Pancreas (tissue), 10 donors: ENCODE measurements at regions not wholly inside any gene's neighbourhood (a gene's known extent, or its start where the extent isn't known, plus 50 kb on each side); places are given as distances from the start of the nearest gene placed in this dataset.

Experiments used
- ATAC-seq, 4 donors: fragments of 200-7000 bp; cut with Tn5 transposase; one replicate each; pipeline versions ENCODE4 v1.8.0 to v1.9.1; 2020; ENCODE audit warnings: mild to moderate bottlenecking in 4 of 4, moderate library complexity in 4 of 4
- DNase-seq, 6 donors: peaks; one replicate each; pipeline ENCODE4 v3.0.0-alpha.2; 2020
- FAIRE-seq: peaks from 2 replicates; lab custom pipeline; 2012; peaks lifted over from hg19 to GRCh38; lab: Jason Lieb, UNC
- H3K27ac ChIP-seq, 4 donors: fragments of 200-600 bp; sonication (generic); 1 replicate in 3 of 4; 2 replicates in 1 of 4; pipeline versions ENCODE4 v1.5.0 to v1.8.0; 2020
- H3K27me3 ChIP-seq, 4 donors: fragments of 200-600 bp; one replicate each; pipeline ENCODE4 v1.8.0; 2021
- H3K36me3 ChIP-seq, 3 donors: fragments of 200-600 bp; sonication (generic) in 1 of 3; one replicate each; pipeline versions ENCODE4 v1.5.0 to v1.8.0; 2020 to 2021
- H3K4me1 ChIP-seq, 3 donors: fragments of 200-600 bp; one replicate each; pipeline ENCODE4 v1.8.0; 2021
- H3K4me3 ChIP-seq, 4 donors: fragments of 200-600 bp; sonication (generic) in 2 of 4; one replicate each; pipeline versions ENCODE4 v1.5.0 to v1.8.0; 2020 to 2021
- H3K9me3 ChIP-seq, 4 donors: fragments of 200-600 bp; one replicate each; pipeline ENCODE4 v1.8.0; 2021
- CTCF ChIP-seq, 4 donors: fragments of 200-600 bp; sonication (generic) in 3 of 4; IDR thresholded peaks; one replicate each; pipeline versions ENCODE4 v1.5.0 to v1.8.0; 2021; ENCODE audit warnings: antibody characterized with exemption in 4 of 4
- WGBS, 2 donors: extraction: QIAGEN DNeasy Blood & Tissue Kit; methylation state at CpG; one replicate each; pipeline ENCODE4 v1.1.7; 2013; 5-methylcytosine and 5-hydroxymethylcytosine counted together
- intact Hi-C, 3 donors: fragments of 100-400 bp; cut with DNase I; formaldehyde crosslinking; loops; one replicate each; pipeline versions ENCODE4 v1.11.1 to v1.14.2; 2022
- donor health status: healthy with polysubstance abuse.
- donor health status: DM: no; HTN: no; CAD: no; lungs with moderate emphysema.
- donor health status: DM: no; HTN: no; CAD: no.
- donor health status: control.
- donor health status: control.
- donor health status: Bipolar disorder and iron deficiency.
- donor health status: DM: yes; HTN: yes; CAD: no.
- donor health status: DM: no; HTN: no; CAD: no.
- donor health status: DM: no; HTN: no; CAD: no.
- donor health status: DM: yes; HTN: yes; CAD: no.

- no peak overlapping the region for H3K27ac ChIP-seq
- DNase-seq (no peak), ATAC-seq (no peak), FAIRE-seq (no peak)
- H3K9me3 ChIP-seq = no peaks in the 10 kb centered on the region
- no peaks in the 10 kb centered on the region for H3K4me1 ChIP-seq
- intact Hi-C loops = no loop called here
- H3K27me3 ChIP-seq = no peaks in the 10 kb centered on the region
- no peaks in the 10 kb centered on the region for H3K36me3 ChIP-seq
- no peak for TF ChIP-seq CTCF (IDR thresholded peaks at IDR 0.05)
- 82% methylated on average over 4 of the region's 4 CpGs for WGBS, 2 donors
- no peak overlapping the region for H3K4me3 ChIP-seq
Observed at GRCh38 chr1:239772446-239772845, 319.2 kb upstream of the FMN2 start.

- Histone ChIP-seq H3K4me1 (no peaks in the 10 kb centered on the region), H3K27me3 (no peaks in the 10 kb centered on the region), H3K27ac (no peak overlapping the region), H3K9me3 (no peaks in the 10 kb centered on the region), H3K36me3 (no peaks in the 10 kb centered on the region), H3K4me3 (no peak overlapping the region)
- TF ChIP-seq CTCF (IDR thresholded peaks at IDR 0.05) = no peak
- 92 to 94% methylated on average over 6 of the region's 6 CpGs for WGBS, 2 donors
- DNase-seq (no peak), FAIRE-seq (no peak), ATAC-seq (no peak)
- intact Hi-C loops = no loop called here
Observed at GRCh38 chr1:239775466-239775865, 316.2 kb upstream of the FMN2 start.

GRCh38 chr1:239778208-239778813, 313.4 kb upstream of the FMN2 start:
- DNase-seq = no peak
- 70 to 76% methylated on average over 6 of the region's 6 CpGs for WGBS, 2 donors
- no peak for FAIRE-seq

DNA sequence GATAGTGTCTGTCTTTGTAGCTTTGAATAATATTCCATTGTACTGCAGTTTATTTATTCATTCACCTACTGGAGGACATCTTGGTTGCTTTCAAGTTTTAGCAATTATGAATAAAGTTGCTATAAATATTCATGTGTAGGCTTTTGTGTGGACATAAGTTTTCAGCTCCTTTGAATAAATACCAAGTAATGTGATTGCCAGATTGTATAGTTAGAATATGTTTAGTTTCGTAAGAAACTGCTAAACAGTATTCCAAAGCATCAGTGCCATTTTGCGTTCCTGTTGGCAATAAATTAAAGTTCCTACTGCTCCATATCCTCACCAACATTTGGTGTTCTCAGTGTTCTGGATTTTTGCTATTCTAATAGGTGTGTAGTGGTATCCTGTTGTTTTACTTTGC, 311.7 kb upstream of the FMN2 start:
- 97 to 99% methylated on average over 2 of the region's 2 CpGs for WGBS, 2 donors
- H3K27ac ChIP-seq = no peak overlapping the region
- no peaks in the 10 kb centered on the region for H3K36me3 ChIP-seq
- ATAC-seq (no peak), DNase-seq (no peak), FAIRE-seq (no peak)
- TF ChIP-seq CTCF (IDR thresholded peaks at IDR 0.05) = no peak
- H3K4me3 ChIP-seq = no peak overlapping the region
- intact Hi-C loops = loop anchor here in 1 of 3 donors (5.0 kb wide), 1 partner anchor 268 kb away; no protein-coding TSS in a partner anchor
- H3K4me1 ChIP-seq = no peaks in the 10 kb centered on the region
- H3K9me3 ChIP-seq = no peaks in the 10 kb centered on the region
- no peaks in the 10 kb centered on the region for H3K27me3 ChIP-seq

More at GRCh38 chr1:239778208-239778813, 313.4 kb upstream of the FMN2 start:
- Histone ChIP-seq H3K4me1 (no peaks in the 10 kb centered on the region), H3K36me3 (no peaks in the 10 kb centered on the region), H3K4me3 (no peak overlapping the region), H3K9me3 (no peaks in the 10 kb centered on the region), H3K27me3 (no peaks in the 10 kb centered on the region), H3K27ac (no peak overlapping the region)
- ATAC-seq = no peak
- no peak for TF ChIP-seq CTCF (IDR thresholded peaks at IDR 0.05)
- intact Hi-C loops = no loop called here

DNA sequence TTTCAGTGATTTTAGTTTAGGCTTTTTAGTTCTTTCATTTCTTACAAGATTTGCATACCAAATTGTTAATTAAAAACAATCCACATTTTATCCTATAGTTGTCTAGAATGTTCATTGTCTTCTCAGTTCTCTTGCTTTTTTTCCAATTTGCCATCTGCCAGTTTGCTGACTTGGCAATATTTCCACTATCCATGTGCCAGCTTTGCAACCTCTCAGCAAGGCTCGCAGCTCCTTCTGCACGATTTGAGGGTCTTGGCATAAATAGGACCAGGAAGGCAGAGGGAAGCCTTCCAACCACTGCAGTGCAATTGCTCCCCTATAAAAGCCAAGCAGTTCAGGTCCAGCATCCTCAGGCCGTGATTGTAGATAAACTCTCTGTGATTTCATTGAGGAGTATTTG, 306.8 kb upstream of the FMN2 start:
- DNase-seq (no peak), FAIRE-seq (no peak), ATAC-seq (no peak)
- no peak for TF ChIP-seq CTCF (IDR thresholded peaks at IDR 0.05)
- Histone ChIP-seq H3K27me3 (no peaks in the 10 kb centered on the region), H3K27ac (no peak overlapping the region), H3K9me3 (no peaks in the 10 kb centered on the region), H3K36me3 (no peaks in the 10 kb centered on the region), H3K4me3 (no peak overlapping the region), H3K4me1 (no peaks in the 10 kb centered on the region)
- intact Hi-C loops = loop anchor here in 1 of 3 donors (5.0 kb wide), 1 partner anchor 273 kb away; no protein-coding TSS in a partner anchor
- 70 to 77% methylated on average over 3 of the region's 3 CpGs for WGBS, 2 donors
